GM18520 (cell line): ENCODE measurements at regions not wholly inside any gene's neighbourhood (a gene's known extent, or its start where the extent isn't known, plus 50 kb on each side); places are given as distances from the start of the nearest gene placed in this dataset.

ENCODE experiments used
- ATAC-seq: cut with Tn5 transposase; IDR thresholded peaks from one replicate; pipeline ENCODE4 v1.9.1; 2021; ENCODE audit not compliant: unreplicated experiment

DNA sequence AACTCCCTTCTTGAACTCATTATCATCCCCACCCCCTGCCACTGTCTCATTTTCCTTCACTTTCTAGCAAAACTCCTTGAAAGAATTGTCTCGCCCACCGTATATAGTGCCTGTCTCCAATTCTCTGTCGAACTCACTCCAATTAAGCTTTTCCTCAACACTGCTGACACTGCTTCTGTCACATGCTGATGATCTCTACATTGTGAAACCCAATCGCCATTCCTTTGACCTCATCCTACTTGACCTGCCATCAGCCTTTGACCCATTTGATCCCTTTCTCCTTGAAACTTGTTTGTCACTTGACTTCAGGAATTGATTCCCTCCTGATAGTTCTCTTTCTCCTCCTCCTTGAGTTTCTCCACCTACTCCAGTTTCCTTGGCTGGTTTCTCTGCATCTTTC lies 54.8 kb downstream of the CCDC71L start:
- ATAC-seq: no peak

DNA sequence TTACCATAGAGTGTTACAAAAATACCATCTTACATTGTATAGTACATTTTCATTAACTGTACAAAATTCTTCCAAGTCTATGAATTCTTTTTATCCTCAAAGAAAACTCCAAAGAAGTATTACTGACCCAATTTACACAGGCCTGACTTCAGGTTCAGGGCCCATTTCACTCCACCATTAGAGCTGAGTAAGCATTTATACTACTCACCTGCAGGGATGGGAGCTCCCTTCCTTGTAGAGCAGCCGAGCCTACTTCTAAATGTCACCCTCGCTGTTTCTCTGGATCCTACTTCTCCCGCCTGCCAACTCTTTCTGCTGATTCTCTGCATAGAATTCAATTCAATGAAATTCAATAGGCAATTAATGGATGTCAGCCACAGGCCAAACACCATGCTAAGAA lies 56.0 kb downstream of the CCDC71L start:
- ATAC-seq: no peak

DNA sequence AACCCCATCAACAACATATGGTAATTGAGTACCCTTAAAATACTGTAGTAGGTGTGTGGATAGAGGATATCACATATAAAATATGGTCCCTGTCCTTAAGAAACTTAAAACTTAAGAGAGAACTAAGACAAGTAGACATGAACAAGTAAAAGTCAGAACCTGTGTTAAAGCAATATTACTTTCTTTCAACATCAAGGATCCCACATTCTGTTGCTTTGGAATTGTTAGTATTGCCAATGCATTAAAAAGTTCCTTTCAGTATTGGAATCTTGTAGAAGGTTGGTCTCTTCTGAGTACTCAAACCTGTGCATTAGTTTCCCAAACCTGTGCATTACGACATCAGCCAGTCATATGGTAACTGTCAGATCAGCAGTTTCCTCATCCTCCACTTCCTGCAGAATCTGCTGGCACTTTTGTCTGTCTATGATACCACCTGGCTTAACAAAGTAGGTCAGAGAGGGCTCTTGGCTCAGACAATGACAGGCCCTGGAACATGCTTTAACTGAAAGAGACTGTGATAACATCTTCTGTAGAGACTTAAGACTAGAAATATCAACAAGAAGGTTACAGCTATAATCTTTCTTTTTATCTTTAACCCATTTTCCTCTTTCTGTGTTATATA lies 56.5 kb downstream of the CCDC71L start:
- no peak for ATAC-seq

DNA sequence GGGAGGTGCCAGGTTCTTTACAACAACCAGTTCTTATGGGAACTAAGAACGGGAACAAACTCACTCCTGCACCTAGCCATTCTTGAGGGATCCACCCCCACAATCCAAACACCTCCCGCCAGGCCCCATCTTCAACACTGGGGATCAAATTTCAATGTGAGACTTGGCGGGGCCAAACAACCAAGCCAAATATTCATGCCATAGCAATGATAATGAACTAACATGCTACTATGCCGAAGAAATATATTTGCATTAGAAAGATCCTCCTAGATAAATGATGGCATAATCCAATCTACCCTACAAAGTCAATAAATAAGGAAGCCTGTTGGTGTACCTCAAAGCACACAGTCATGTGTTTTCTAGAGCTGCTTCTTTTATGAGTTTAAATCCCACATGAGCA lies 57.6 kb downstream of the CCDC71L start:
- no peak for ATAC-seq

DNA sequence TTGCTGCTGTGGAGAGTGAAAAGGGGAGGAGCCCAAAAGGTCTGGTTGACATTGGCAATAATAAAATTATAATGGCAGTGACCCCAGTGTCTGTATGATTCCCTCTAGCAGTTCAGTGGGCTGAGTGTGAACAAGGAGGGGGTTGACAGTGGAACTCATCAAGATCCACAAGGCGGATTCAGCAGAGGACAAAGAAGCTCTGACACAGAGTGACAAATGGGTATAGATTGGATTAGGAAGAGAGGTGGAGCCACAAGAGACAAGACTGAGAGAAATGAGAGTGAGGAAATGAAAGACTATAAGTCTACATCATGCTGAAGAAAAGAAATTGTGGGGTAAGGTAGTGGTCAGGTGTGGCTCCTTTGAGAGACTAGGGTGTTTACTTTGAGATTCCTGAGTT lies 58.9 kb downstream of the CCDC71L start:
- ATAC-seq: no peak

DNA sequence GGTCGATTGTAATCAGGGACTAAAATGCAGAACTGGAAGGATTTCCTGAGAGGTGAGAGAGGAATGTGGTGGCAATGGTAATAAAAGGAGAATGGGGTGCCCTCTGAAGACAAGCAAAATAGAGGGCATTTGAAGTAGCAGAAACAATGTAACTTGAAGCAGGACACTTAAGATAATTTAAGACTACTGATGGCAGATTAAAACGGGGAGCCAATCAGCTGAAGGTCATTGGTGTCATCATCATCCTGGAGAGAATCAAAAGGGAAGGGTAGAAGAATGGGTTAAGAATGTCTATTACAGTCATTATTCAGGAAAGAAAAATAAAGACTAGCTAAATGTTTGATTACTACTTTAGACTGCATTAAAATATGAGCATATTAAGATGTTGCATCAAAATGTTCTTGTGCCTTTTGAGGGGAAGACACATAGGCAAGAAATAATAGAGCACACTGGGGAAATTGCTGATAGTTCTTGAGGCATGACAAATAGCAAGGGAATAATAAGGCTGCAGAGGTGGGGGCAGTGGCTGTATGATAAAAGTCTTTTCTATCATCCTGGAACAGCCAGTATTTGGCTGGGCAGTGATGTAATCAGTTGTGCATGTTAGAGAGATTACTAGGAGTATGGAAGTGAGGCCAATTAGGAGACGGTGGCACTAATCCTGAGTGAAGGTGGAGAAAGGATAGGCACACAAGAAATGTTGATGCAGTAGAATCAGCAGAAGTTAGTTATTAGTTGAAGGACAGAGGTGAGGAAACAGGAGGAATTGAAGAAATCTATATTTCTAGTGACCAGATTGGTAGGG lies 60.2 kb downstream of the CCDC71L start:
- ATAC-seq: no peak

DNA sequence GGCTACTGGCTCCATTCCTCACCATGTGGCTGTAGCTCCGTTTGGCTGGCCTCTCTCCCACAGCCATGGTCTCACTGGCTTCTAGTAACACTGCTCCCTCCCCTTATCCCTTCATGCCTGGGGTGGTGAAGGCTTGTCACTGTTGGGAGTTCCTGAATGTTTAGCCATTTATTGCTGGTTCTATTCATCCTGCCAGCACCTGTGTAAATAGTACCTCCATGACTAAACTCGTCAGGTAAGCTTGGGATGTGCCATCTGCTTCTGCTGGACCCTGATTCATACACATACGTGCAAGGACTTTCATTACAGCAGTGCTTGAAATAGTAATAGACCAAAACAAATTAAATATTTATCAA lies 61.6 kb downstream of the CCDC71L start:
- no peak for ATAC-seq

DNA sequence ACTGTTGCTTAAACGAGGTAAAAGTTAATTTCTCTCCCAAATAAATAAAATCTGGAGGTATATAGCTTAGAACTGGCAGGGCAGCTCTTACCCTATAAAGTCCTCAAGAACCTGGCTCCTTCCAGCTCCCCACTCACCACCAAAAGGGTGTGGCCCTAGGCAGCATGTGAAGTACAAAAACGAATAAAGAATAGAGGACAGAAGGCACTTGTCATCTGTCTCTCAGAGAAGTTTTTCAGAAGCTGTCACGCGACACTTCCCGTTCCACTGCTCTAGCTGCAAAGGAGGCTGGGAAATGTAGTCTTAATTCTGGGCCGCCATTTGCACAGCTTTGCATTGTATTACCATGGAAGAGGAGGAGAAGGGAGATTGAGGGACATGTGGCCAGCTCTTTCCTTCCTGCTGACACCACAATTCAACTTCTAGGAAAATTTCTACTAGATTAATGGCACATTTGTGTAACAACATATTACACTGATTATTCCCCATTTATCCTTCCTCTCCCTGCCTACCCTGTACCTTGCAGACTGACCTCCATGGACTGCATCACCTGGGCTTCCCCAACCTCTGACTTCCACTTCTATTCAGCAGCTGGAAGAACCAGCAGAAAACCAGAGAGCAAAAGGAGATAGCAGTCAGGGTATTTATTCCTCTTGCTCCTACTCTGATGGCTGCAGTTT lies 62.2 kb downstream of the CCDC71L start:
- ATAC-seq: peak; percentile 93

DNA sequence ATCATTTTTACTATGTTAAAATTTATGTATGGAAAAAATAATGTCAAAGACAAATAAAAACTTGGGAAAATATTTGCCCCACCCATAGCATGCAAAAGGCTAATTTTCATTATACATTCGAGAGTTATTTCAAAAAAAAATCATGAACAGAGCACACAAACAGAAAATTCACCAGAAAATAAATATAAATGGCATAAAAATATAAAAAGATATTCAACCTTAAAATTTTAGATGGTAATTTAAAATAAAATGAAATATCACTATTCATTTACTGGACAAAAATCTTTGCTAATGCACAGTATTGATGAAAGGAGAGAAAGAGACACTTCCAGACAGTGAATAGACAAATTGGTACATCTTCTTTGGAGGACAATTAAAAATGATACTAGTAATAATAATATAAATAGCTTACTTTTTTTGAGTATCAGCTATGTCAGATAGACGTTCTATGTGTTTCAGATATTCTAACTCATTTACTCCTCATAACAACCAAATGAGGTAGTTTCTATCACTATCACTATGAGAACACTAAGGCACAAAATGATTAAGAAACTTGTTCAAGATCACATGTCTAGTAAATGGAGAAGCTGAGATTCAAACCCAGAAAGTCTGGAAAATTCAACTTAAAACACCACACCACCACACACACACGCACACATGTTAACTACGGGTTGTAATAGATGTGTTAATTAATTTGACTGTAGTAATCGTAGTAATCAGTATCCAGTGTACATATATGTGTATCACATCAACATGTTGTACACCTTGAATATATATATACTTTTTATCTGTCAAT lies 63.0 kb downstream of the CCDC71L start:
- no peak for ATAC-seq

DNA sequence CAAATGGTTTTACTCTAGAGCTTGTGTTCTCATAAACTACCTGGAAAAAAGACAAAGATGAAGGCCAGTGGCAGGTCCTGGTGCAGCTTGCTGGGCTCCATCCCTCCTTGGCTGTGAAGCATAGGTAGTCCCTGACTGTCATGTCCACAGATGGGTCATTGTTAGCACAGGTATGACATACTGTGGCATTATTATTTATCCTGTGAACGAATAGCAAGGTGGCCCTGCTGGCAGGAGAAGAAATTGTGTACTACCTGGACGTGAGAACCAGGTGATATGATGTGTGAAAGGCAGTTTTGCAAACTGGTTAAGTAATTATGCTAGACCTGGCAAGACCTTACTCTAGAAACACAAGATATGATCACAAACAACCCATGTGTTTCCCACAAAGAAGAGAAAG lies 63.9 kb downstream of the CCDC71L start:
- ATAC-seq: no peak

DNA sequence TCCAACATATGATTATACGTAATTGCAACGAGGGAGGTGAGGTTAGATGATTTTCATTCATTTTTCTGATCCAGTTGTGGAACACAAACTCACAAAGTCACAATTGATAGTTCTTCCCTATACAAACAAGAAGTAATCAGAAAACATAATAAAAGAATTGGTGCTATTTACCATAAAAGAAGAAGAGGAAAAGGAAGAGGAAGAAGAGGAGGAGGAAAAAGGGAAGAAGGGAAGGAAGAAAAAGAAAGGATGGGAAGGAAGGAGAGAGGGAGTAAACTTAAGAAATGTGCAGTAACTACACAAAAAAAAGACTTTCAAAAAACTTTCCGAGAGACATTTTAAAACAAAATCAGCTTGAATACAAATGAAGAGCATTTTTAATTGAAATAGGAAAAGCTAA lies 65.0 kb downstream of the CCDC71L start:
- ATAC-seq: no peak

DNA sequence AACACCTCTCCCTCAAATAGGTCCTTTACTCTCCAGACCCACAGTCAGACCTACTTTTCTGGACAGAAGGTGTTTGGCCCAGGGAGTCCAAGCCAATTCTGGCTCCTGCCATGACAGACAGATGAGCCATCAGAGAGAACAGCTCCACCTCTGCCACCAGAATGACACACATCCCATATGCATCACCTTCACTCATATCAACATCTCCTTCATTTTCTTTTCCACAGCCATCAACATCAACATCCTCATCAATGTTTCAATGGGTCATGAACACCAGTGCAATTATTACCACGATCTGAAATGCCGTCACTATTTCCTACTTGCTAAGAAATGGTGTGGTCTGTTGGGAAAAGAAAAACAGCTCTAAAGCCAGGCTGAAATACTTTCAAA lies 67.9 kb downstream of the CCDC71L start:
- ATAC-seq: no peak

DNA sequence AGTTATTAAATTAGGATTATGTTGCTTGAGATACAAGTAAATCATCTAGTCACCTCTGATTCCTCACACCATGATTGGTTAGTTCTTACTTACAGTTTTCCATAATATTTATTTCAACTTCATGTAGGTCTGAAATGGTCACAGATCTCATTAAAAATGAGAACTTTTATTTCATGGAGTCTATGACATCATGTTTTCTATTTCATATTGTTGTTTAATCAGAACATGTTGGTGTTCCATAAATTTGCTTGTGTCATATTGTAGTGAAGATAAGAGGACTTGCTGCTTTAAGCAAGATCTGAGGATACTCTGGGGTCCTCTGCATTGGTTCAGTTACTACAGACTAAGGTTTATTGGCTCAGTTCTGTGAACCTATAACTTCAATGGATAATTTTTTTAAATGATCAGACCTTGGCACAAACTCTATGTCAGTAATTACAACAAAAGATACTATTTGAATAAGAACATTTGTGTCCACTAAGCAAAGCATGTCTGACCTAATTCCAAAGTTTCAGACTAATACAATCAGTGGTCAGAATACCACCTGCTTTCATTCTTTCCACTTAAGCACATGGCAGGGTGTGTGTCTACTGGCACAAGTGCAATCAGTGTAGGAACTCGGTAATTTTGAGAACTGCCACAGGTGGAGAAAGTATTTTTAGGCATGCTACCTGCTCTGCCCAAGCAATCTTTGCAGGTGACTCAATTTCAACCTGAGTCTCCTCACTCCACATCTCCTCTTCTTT lies 68.5 kb downstream of the CCDC71L start:
- no peak for ATAC-seq

DNA sequence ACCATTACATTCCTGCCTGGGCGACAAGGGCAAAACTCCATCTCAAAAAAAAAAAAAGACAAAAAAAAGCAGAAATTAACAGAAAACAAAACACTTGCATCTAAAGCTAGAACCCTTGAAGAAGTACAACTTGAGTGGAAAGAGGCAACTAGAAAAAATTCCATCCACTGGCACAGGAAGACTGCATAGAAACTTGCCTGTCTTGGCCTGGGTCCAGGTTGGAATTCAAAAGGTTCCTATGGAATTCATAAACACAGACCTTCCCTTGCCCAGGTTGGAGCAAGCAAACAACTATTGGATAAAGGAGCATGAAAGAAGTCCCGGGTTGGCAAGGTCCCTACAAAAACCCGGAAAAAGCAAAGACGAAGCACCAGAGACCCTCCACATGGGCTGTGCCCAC lies 69.8 kb downstream of the CCDC71L start:
- ATAC-seq: no peak

DNA sequence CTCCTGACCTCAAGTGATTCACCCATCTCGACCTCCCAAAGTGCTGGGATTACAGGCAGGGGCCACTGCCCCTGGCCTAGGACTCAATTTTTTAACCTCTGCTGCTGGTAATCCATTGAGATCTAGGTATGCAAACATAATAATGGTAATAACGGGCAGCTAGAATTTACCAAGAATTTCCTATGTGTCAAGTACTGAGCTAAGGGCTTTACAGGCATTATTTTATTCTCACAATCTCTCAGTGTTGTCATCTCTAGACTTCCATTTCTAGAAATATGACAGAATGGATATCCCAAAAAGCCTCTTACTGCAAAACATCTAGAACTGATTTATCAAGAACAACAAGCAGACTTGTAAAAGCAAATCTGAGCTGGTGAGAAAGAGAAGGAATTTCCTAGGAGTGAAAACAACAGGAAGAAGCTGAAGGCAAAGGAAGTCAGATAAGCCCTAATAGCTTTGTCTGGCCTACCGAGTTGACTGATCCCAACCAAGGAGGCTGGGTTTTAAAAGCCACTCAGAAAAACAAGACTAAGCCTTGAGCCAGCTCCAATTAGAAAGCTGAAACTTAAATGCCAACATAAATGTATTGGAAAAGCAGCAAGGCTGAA lies 70.6 kb downstream of the CCDC71L start:
- ATAC-seq: no peak

DNA sequence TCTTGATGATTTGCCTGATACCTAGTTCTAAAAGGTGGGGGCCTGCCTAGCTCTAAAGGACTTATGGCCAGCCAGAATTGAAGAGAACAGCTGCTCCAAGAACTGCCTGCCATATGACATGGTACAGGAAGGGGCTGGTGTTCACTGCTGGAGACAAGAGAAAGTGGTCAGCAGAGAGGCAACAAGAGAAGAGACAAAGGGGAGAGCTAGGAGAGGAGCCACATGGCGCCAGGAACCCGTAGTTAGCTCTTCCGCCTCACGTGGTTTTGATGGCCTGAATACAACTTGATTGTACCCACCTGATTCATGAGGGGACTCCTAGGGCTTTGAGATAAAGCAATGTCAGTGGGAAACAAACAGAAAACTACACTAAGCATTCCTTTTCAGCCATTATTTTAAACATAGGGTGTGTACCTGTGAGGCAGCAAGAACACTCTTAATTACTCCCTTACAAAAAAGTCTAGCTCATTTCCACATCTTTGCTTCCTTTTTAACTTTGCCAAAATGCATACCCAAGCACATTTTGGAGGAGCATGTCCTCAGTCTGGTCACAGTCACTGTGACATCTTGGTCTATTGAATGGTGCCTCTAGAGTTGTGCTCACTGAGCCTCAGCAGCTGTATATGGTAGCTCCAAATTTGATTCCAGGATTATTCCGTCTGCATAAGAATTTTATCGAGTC lies 71.6 kb downstream of the CCDC71L start:
- ATAC-seq: no peak

DNA sequence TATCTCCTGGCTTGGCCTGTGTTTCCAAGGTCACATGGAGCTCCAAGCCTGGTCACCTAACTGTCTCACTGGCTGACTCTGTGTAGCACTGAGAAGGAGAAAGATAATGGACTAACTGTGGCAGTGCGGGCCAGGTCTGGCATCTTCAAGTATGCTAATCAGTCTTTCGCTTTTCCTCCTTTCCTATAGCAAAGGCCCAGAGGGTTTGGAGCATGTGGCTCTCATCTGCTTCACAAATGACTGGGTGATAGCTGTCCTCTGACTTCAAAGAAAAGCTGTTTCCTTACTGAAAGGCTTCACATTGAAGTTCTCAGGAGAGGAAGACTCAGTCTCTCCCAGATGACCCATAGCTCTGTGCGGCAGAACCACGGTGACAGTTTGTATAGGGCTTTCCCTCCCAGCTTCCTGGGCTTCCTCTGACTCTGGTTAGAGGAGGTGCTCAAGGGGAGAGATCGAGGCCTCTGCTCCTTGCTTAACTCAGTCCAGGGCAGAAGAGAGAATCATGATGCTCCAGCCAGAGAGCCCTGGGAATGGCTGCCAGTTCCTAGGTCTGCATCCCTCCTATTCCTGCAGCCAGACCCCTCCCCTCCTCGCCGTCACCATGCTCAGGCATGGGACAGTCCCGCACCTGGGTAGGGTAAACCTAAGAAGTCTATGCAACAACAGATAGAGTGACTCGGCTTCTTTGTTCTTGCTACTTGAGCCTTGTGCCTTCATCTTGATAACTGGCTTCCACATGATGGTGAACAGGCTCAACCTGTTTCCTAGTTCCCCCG lies 72.3 kb downstream of the CCDC71L start:
- no peak for ATAC-seq

DNA sequence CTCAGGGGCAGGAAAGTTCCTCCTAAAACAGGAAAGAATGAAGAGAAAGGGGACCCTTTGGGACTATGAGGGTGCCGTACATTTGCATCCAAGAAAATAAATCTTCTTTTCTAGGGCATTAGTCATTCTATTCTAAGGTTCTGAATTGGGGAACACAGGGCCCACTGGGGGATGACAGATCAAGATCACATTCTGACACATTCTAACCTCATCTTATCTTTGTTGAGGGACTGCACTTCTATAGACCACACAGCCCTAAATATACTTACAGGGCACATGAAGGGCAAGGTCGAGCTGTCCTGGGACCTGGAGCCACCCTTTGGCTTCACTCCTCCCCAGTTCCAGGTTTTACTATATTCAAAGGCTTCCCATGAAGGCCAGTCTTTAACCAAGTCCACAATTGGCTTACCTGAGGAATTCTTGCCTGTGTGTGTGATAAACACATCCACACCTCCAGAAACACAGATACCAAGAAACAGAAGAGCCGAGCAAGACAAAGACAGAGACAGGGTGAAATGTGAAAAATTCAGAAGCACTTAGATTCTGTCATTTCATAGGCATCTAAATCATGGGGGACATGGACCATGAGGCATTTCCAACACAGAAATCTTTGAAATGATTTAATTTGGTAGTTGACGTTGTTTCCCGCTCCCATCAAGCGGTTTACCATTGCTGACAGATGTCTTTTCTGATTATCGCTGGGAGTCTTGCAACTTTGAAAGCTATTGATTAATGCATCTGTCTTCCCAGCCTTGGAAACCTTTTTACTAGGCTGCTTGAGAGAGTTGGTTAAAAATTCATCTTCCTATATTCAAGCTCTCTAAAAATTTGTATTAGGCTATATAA lies 75.8 kb downstream of the CCDC71L start:
- no peak for ATAC-seq
